K562 (cell line): ENCODE measurements at regions not wholly inside any gene's neighbourhood (a gene's known extent, or its start where the extent isn't known, plus 50 kb on each side); places are given as distances from the start of the nearest gene placed in this dataset.

Source experiments
- BACH1 ChIP-seq: fragments of 200-800 bp; sonication (Bioruptor generic); IDR thresholded peaks from 2 replicates; pipeline ENCODE4 v1.6.1; 2016; ENCODE audit warnings: missing genetic modification characterization, missing compliant biosample characterization
- CBFA2T2 ChIP-seq: fragments of 450-650 bp; conservative IDR thresholded peaks from 2 replicates; pipeline ENCODE4 v1.6.1; 2017; ENCODE audit warnings: mild to moderate bottlenecking
- FOS ChIP-seq: IDR thresholded peaks from 3 replicates; pipeline ENCODE4 v1.6.1; 2011; ENCODE audit not compliant: insufficient read length; ENCODE audit errors: extremely low read depth
- ILF3 ChIP-seq: fragments of 450-650 bp; IDR thresholded peaks from 2 replicates; pipeline ENCODE4 v1.6.1; 2018; ENCODE audit warnings: antibody characterized with exemption, mild to moderate bottlenecking, moderate library complexity, borderline replicate concordance
- ILK ChIP-seq: fragments of 450-650 bp; IDR thresholded peaks from 2 replicates; pipeline ENCODE4 v1.6.1; 2016; ENCODE audit warnings: missing genetic modification characterization, low read depth, mild to moderate bottlenecking, missing compliant biosample characterization, moderate library complexity, borderline replicate concordance
- KLF1 ChIP-seq: fragments of 450-650 bp; IDR thresholded peaks from 2 replicates; pipeline ENCODE4 v1.6.1; 2016; ENCODE audit warnings: missing genetic modification characterization, missing compliant biosample characterization
- MED1 ChIP-seq: sonication (generic); formaldehyde crosslinking; IDR thresholded peaks from 2 replicates; pipeline ENCODE4 v1.8.1; 2023; ENCODE audit warnings: missing genetic modification reagents, borderline replicate concordance
- NFYB ChIP-seq: IDR thresholded peaks from 2 replicates; pipeline ENCODE4 v1.6.1; 2011; ENCODE audit warnings: mild to moderate bottlenecking, moderate library complexity; ENCODE audit not compliant: insufficient read length; ENCODE audit errors: extremely low read depth
- PCBP2 ChIP-seq: fragments of 200-400 bp; formaldehyde crosslinking; IDR thresholded peaks from 2 replicates; pipeline ENCODE4 v1.6.1; 2018; ENCODE audit warnings: low read length, low read depth, mild to moderate bottlenecking, moderate library complexity; ENCODE audit not compliant: poor library complexity, severe bottlenecking
- PHB ChIP-seq: fragments of 250-450 bp; sonication (Bioruptor Pico); IDR thresholded peaks from 2 replicates; pipeline ENCODE4 v1.5.0; 2021
- RAD51 ChIP-seq: fragments of 450-650 bp; IDR thresholded peaks from 2 replicates; pipeline ENCODE4 v1.7.1; 2016; ENCODE audit warnings: low read depth, mild to moderate bottlenecking, borderline replicate concordance
- RBM25 ChIP-seq: fragments of 200-400 bp; formaldehyde crosslinking; IDR thresholded peaks from 2 replicates; pipeline ENCODE4 v1.6.1; 2018; ENCODE audit warnings: low read length, low read depth, moderate library complexity; ENCODE audit not compliant: severe bottlenecking
- SMAD2 ChIP-seq: fragments of 150-350 bp; IDR thresholded peaks from 2 replicates; pipeline ENCODE4 v1.6.1; 2014; ENCODE audit warnings: low read depth, mild to moderate bottlenecking, low read length
- SMAD3 ChIP-seq: fragments of 450-650 bp; formaldehyde crosslinking; conservative IDR thresholded peaks from 2 replicates; pipeline ENCODE4 v1.4.0; 2020; ENCODE audit warnings: mild to moderate bottlenecking
- SMARCA5 ChIP-seq: fragments of 450-650 bp; IDR thresholded peaks from 2 replicates; pipeline ENCODE4 v1.6.1; 2016
- TAL1 ChIP-seq: fragments of 450-650 bp; IDR thresholded peaks from 2 replicates; pipeline ENCODE4 v1.6.1; 2016; ENCODE audit warnings: mild to moderate bottlenecking
- ZNF174 ChIP-seq: fragments of 250-450 bp; sonication (Bioruptor Pico); IDR thresholded peaks from 2 replicates; pipeline ENCODE4 v1.4.0; 2020; ENCODE audit warnings: mild to moderate bottlenecking
- TF ChIP-seq, protein P1 (sequence below): sonication (generic); formaldehyde crosslinking; IDR thresholded peaks from 2 replicates; pipeline ENCODE4 v1.8.0; 2022; ENCODE audit warnings: missing genetic modification reagents, mild to moderate bottlenecking, borderline replicate concordance
- TF ChIP-seq, protein P2 (sequence below): sonication (generic); formaldehyde crosslinking; IDR thresholded peaks from 2 replicates; pipeline ENCODE4 v1.8.0; 2022; ENCODE audit warnings: mild to moderate bottlenecking, missing genetic modification reagents, borderline replicate concordance
- TF ChIP-seq, protein P3 (sequence below): fragments of 250-450 bp; sonication (Bioruptor Pico); IDR thresholded peaks from 2 replicates; pipeline ENCODE4 v1.5.1; 2021; ENCODE audit warnings: mild to moderate bottlenecking
- TF ChIP-seq, protein P4 (sequence below), 3 experiments: fragments of 200-800 bp in 1 of 3; fragments of 250-450 bp in 1 of 3; fragments of 450-650 bp in 1 of 3; sonication (Bioruptor Pico) in 1 of 3; sonication (Bioruptor generic) in 1 of 3; formaldehyde crosslinking in 1 of 3; IDR thresholded peaks; 2 replicates each; pipeline versions ENCODE4 v1.6.1 to v1.8.0; 2016 to 2022; ENCODE audit warnings: mild to moderate bottlenecking in 2 of 3, missing genetic modification characterization in 2 of 3, missing compliant biosample characterization in 1 of 3, moderate library complexity in 1 of 3

- TF ChIP-seq, protein P1, sequence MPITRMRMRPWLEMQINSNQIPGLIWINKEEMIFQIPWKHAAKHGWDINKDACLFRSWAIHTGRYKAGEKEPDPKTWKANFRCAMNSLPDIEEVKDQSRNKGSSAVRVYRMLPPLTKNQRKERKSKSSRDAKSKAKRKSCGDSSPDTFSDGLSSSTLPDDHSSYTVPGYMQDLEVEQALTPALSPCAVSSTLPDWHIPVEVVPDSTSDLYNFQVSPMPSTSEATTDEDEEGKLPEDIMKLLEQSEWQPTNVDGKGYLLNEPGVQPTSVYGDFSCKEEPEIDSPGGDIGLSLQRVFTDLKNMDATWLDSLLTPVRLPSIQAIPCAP (CRISPR knock-in tag) = no peak
- TF ChIP-seq PCBP2 = no peak
- TF ChIP-seq TAL1 = no peak
- no peak for TF ChIP-seq SMAD2
- TF ChIP-seq, protein P2, sequence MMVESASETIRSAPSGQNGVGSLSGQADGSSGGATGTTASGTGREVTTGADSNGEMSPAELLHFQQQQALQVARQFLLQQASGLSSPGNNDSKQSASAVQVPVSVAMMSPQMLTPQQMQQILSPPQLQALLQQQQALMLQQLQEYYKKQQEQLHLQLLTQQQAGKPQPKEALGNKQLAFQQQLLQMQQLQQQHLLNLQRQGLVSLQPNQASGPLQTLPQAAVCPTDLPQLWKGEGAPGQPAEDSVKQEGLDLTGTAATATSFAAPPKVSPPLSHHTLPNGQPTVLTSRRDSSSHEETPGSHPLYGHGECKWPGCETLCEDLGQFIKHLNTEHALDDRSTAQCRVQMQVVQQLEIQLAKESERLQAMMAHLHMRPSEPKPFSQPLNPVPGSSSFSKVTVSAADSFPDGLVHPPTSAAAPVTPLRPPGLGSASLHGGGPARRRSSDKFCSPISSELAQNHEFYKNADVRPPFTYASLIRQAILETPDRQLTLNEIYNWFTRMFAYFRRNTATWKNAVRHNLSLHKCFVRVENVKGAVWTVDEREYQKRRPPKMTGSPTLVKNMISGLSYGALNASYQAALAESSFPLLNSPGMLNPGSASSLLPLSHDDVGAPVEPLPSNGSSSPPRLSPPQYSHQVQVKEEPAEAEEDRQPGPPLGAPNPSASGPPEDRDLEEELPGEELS = no peak
- no peak for TF ChIP-seq RBM25
- no peak for TF ChIP-seq MED1 (CRISPR knock-in tag)
- 0 out of 2 replicates have a peak, but pooled peaks have one; percentile 19 for TF ChIP-seq BACH1 (tag)
- TF ChIP-seq ILF3 = no peak
- no peak for TF ChIP-seq SMAD3 (CRISPR knock-in tag)
- no peak for TF ChIP-seq KLF1 (tag)
- no peak for TF ChIP-seq ZNF174 (CRISPR knock-in tag)
- TF ChIP-seq NFYB = no peak
- TF ChIP-seq FOS = no peak
- no peak for TF ChIP-seq CBFA2T2
- TF ChIP-seq, protein P3, sequence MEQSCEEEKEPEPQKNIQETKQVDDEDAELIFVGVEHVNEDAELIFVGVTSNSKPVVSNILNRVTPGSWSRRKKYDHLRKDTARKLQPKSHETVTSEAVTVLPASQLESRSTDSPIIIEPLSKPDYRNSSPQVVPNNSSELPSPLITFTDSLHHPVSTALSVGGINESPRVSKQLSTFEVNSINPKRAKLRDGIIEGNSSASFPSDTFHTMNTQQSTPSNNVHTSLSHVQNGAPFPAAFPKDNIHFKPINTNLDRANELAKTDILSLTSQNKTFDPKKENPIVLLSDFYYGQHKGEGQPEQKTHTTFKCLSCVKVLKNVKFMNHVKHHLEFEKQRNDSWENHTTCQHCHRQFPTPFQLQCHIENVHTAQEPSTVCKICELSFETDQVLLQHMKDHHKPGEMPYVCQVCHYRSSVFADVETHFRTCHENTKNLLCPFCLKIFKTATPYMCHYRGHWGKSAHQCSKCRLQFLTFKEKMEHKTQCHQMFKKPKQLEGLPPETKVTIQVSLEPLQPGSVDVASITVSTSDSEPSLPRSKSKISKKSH (CRISPR knock-in tag) = no peak
- peak; percentile 69 for TF ChIP-seq RAD51
- no peak for TF ChIP-seq SMARCA5
- TF ChIP-seq, protein P4, sequence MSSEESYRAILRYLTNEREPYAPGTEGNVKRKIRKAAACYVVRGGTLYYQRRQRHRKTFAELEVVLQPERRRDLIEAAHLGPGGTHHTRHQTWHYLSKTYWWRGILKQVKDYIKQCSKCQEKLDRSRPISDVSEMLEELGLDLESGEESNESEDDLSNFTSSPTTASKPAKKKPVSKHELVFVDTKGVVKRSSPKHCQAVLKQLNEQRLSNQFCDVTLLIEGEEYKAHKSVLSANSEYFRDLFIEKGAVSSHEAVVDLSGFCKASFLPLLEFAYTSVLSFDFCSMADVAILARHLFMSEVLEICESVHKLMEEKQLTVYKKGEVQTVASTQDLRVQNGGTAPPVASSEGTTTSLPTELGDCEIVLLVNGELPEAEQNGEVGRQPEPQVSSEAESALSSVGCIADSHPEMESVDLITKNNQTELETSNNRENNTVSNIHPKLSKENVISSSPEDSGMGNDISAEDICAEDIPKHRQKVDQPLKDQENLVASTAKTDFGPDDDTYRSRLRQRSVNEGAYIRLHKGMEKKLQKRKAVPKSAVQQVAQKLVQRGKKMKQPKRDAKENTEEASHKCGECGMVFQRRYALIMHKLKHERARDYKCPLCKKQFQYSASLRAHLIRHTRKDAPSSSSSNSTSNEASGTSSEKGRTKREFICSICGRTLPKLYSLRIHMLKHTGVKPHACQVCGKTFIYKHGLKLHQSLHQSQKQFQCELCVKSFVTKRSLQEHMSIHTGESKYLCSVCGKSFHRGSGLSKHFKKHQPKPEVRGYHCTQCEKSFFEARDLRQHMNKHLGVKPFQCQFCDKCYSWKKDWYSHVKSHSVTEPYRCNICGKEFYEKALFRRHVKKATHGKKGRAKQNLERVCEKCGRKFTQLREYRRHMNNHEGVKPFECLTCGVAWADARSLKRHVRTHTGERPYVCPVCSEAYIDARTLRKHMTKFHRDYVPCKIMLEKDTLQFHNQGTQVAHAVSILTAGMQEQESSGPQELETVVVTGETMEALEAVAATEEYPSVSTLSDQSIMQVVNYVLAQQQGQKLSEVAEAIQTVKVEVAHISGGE (CRISPR knock-in tag; IDR thresholded peaks at IDR 0.05) = no peak
- no peak for TF ChIP-seq PHB (CRISPR knock-in tag)
- no peak for TF ChIP-seq ILK (tag)
These were observed 84.2 kb upstream of the TBL1XR1 start (continued) for GRCh38 chr3:177281292-177282118.
